H1 (cell line): ENCODE measurements at regions not wholly inside any gene's neighbourhood (a gene's known extent, or its start where the extent isn't known, plus 50 kb on each side); places are given as distances from the start of the nearest gene placed in this dataset.

ENCODE experiments used
- CTCF ChIA-PET: fragments of 300-600 bp; sonication (Branson Sonifier 250); formaldehyde crosslinking; loops from one replicate; lab custom pipeline; 2021; ENCODE audit not compliant: partially characterized antibody; lab: Charles Lee
- POLR2A ChIA-PET: fragments of 300-600 bp; sonication (Branson Sonifier 250); formaldehyde crosslinking; loops from one replicate; lab custom pipeline; 2021; ENCODE audit warnings: inconsistent platforms; ENCODE audit not compliant: partially characterized antibody; lab: Charles Lee
- DNase-seq, 2 experiments: peaks; one replicate each; pipeline versions ENCODE4 v3.0.0 to v3.0.0-alpha.2; 2010 to 2022; ENCODE audit warnings: low spot score in 2 of 2, low read depth in 1 of 2, mixed read lengths in 1 of 2
- FAIRE-seq: peaks from 2 replicates; lab custom pipeline; 2011; peaks lifted over from hg19 to GRCh38; lab: Jason Lieb, UNC
- H2AFZ ChIP-seq: 2 replicates; pipeline ENCODE4 v1.8.1; 2012; ENCODE audit warnings: low read length, inconsistent platforms
- H2AK5ac ChIP-seq: 2 replicates; pipeline ENCODE4 v1.6.1; 2013; ENCODE audit warnings: low read depth, low read length
- H2BK120ac ChIP-seq: replicated peaks from 2 replicates; pipeline ENCODE3; 2013; ENCODE audit warnings: low read depth, low read length, inconsistent platforms
- H2BK12ac ChIP-seq: 2 replicates; pipeline ENCODE4 v1.6.1; 2013; ENCODE audit warnings: low read depth, low read length
- H2BK15ac ChIP-seq: 2 replicates; pipeline ENCODE4 v1.6.1; 2013; ENCODE audit warnings: low read length
- H2BK20ac ChIP-seq: 2 replicates; pipeline ENCODE4 v1.6.1; 2013; ENCODE audit warnings: low read length
- H2BK5ac ChIP-seq: 2 replicates; pipeline ENCODE4 v1.6.1; 2013; ENCODE audit warnings: low read depth, low read length
- H3K14ac ChIP-seq: 2 replicates; pipeline ENCODE4 v1.6.1; 2013; ENCODE audit warnings: inconsistent platforms; ENCODE audit not compliant: insufficient read length
- H3K18ac ChIP-seq: 2 replicates; pipeline ENCODE4 v1.6.1; 2013; ENCODE audit warnings: low read length; ENCODE audit errors: extremely low read depth
- H3K23ac ChIP-seq: 2 replicates; pipeline ENCODE4 v1.6.1; 2013; ENCODE audit warnings: inconsistent platforms; ENCODE audit not compliant: insufficient read length
- H3K23me2 ChIP-seq: 2 replicates; pipeline ENCODE4 v1.6.1; 2013; ENCODE audit warnings: low read depth, low read length
- H3K27ac ChIP-seq: 2 replicates; pipeline ENCODE4 v1.6.1; 2011; ENCODE audit warnings: low read depth, low read length, inconsistent platforms
- H3K27me3 ChIP-seq, 4 experiments: replicated peaks in 1 of 4; 1 replicate in 1 of 4; 2 replicates in 3 of 4; pipeline versions ENCODE4 v1.6.1 to v1.8.1; 2011 to 2013; ENCODE audit warnings: low read length in 3 of 4, mild to moderate bottlenecking in 3 of 4, inconsistent platforms in 2 of 4, mixed read lengths in 2 of 4, moderate library complexity in 1 of 4; ENCODE audit not compliant: control insufficient read depth in 3 of 4, insufficient read depth in 3 of 4; ENCODE audit errors: extremely low read depth in 1 of 4
- H3K36me3 ChIP-seq, 4 experiments: 2 replicates each; pipeline versions ENCODE4 v1.6.1 to v1.8.1; 2011 to 2013; ENCODE audit warnings: mild to moderate bottlenecking in 4 of 4, low read length in 3 of 4, moderate library complexity in 2 of 4, control low read depth in 1 of 4, inconsistent platforms in 1 of 4; ENCODE audit not compliant: insufficient read depth in 4 of 4, control insufficient read depth in 2 of 4
- H3K4ac ChIP-seq: replicated peaks from 2 replicates; pipeline ENCODE3; 2013; ENCODE audit warnings: low read length, low read depth, mixed read lengths, inconsistent platforms; ENCODE audit not compliant: insufficient read length
- H3K4me1 ChIP-seq, 4 experiments: replicated peaks in 1 of 4; 1 replicate in 1 of 4; 2 replicates in 3 of 4; pipeline versions ENCODE4 v1.6.1 to v1.8.1; 2011 to 2013; ENCODE audit warnings: low read length in 3 of 4, inconsistent platforms in 2 of 4, mixed read lengths in 1 of 4; ENCODE audit not compliant: insufficient read depth in 4 of 4, control insufficient read depth in 3 of 4
- H3K4me2 ChIP-seq, 2 experiments: 2 replicates each; pipeline versions ENCODE4 v1.6.1 to v1.8.1; 2011 to 2013; ENCODE audit warnings: low read depth in 2 of 2, low read length in 2 of 2, control low read depth in 1 of 2, inconsistent platforms in 1 of 2, mild to moderate bottlenecking in 1 of 2; ENCODE audit not compliant: insufficient read depth in 1 of 2
- H3K4me3 ChIP-seq, 4 experiments: fragments of 200-600, 300-600 bp in 1 of 4; sonication (generic), shearing (Covaris generic), sonication (Bioruptor Twin) in 1 of 4; 2 replicates each; pipeline versions ENCODE4 v1.5.1 to v1.8.1; 2011 to 2016; ENCODE audit warnings: low read length in 4 of 4, low read depth in 3 of 4, control low read depth in 2 of 4, inconsistent platforms in 2 of 4, mild to moderate bottlenecking in 2 of 4, mixed read lengths in 1 of 4, moderate library complexity in 1 of 4; ENCODE audit not compliant: insufficient read depth in 2 of 4; ENCODE audit errors: extremely low read depth in 1 of 4
- H3K56ac ChIP-seq: replicated peaks from 2 replicates; pipeline ENCODE3; 2013; ENCODE audit warnings: low read depth, mild to moderate bottlenecking, mixed read lengths, low read length, inconsistent platforms; ENCODE audit not compliant: insufficient read length
- H3K79me1 ChIP-seq: 2 replicates; pipeline ENCODE4 v1.6.1; 2013; ENCODE audit warnings: low read depth, low read length, control low read depth
- H3K79me2 ChIP-seq, 2 experiments: 2 replicates each; pipeline versions ENCODE4 v1.6.1 to v1.8.1; 2012 to 2013; ENCODE audit warnings: low read length in 2 of 2, mild to moderate bottlenecking in 2 of 2, inconsistent platforms in 1 of 2; ENCODE audit not compliant: insufficient read depth in 2 of 2, control insufficient read depth in 1 of 2
- H3K9ac ChIP-seq, 4 experiments: replicated peaks in 1 of 4; 1 replicate in 1 of 4; 2 replicates in 3 of 4; pipeline versions ENCODE4 v1.6.1 to v1.8.1; 2011 to 2013; ENCODE audit warnings: low read depth in 3 of 4, low read length in 3 of 4, control low read depth in 2 of 4, mild to moderate bottlenecking in 2 of 4, moderate library complexity in 2 of 4, inconsistent platforms in 1 of 4; ENCODE audit errors: extremely low read depth in 1 of 4
- H3K9me3 ChIP-seq, 2 experiments: 2 replicates each; pipeline versions ENCODE4 v1.6.1 to v1.8.1; 2012 to 2013; ENCODE audit warnings: mild to moderate bottlenecking in 2 of 2, moderate library complexity in 2 of 2, control low read depth in 1 of 2, inconsistent platforms in 1 of 2, low read depth in 1 of 2, low read length in 1 of 2, mixed read lengths in 1 of 2; ENCODE audit not compliant: insufficient read depth in 2 of 2
- H4K20me1 ChIP-seq, 2 experiments: replicated peaks in 1 of 2; 2 replicates each; pipeline versions ENCODE3 to v1.8.1; 2011 to 2013; ENCODE audit warnings: inconsistent platforms in 2 of 2, low read length in 2 of 2, mild to moderate bottlenecking in 1 of 2; ENCODE audit not compliant: insufficient read depth in 2 of 2, control insufficient read depth in 1 of 2
- H4K5ac ChIP-seq: 2 replicates; pipeline ENCODE4 v1.6.1; 2013; ENCODE audit warnings: low read length, low read depth, mixed read lengths, inconsistent platforms; ENCODE audit not compliant: insufficient read length
- H4K8ac ChIP-seq: 2 replicates; pipeline ENCODE4 v1.8.0; 2013; ENCODE audit warnings: mild to moderate bottlenecking, moderate library complexity, low read length, inconsistent platforms; ENCODE audit not compliant: insufficient read depth; ENCODE audit errors: extremely low read depth
- H4K91ac ChIP-seq: replicated peaks from 2 replicates; pipeline ENCODE3; 2013; ENCODE audit warnings: low read length, mixed read lengths, inconsistent platforms; ENCODE audit not compliant: insufficient read length
- ATF3 ChIP-seq: IDR thresholded peaks from 2 replicates; pipeline ENCODE4 v1.6.1; 2011; ENCODE audit warnings: low read depth, mild to moderate bottlenecking, low read length; ENCODE audit not compliant: insufficient read depth
- CBX8 ChIP-seq: fragments of 300-800, 300-1000 bp; sonication (generic); IDR thresholded peaks from 2 replicates; pipeline ENCODE4 v1.7.1; 2016; ENCODE audit warnings: low read depth, low read length, borderline replicate concordance
- HDAC2 ChIP-seq, 2 experiments: fragments of 300-600 bp in 1 of 2; sonication (generic) in 1 of 2; IDR thresholded peaks; 2 replicates each; pipeline ENCODE4 v1.6.1; 2011 to 2012; ENCODE audit warnings: low read depth in 2 of 2, low read length in 2 of 2, mild to moderate bottlenecking in 2 of 2, moderate library complexity in 2 of 2, borderline replicate concordance in 1 of 2, inconsistent platforms in 1 of 2
- KDM1A ChIP-seq: fragments of 200-600, 300-600 bp; sonication (generic); IDR thresholded peaks from 2 replicates; pipeline ENCODE4 v1.7.1; 2016; ENCODE audit warnings: mild to moderate bottlenecking, low read length, borderline replicate concordance
- PHF8 ChIP-seq: fragments of 200-600 bp; sonication (generic); conservative IDR thresholded peaks from 2 replicates; pipeline ENCODE4 v1.7.1; 2012; ENCODE audit warnings: low read depth, mild to moderate bottlenecking, inconsistent platforms, low read length, moderate library complexity
- SRF ChIP-seq: IDR thresholded peaks from 2 replicates; pipeline ENCODE4 v1.6.1; 2011; ENCODE audit warnings: mild to moderate bottlenecking, low read depth, low read length, moderate library complexity
- WGBS, 2 experiments: shearing (Covaris generic) in 1 of 2; methylation state at CpG; one replicate each; pipeline versions ENCODE4 v1.1.6 to v1.1.7; 2013 to 2015; ENCODE audit warnings: low lambda C conversion rate in 2 of 2, mixed read lengths in 2 of 2, inconsistent platforms in 1 of 2, low coverage in 1 of 2, missing lambda C conversion rate in 1 of 2; ENCODE audit not compliant: insufficient replicate concordance in 2 of 2, insufficient coverage in 1 of 2, insufficient read length in 1 of 2; ENCODE audit errors: extremely low coverage in 1 of 2, missing lambda C conversion rate in 1 of 2; 5-methylcytosine and 5-hydroxymethylcytosine counted together

- FAIRE-seq, result no peak
- 94% methylated on average over 9 of the region's 11 CpGs; no CpG with 5 or more reads in 1 of the 2 experiments for WGBS, 2 experiments
These were observed 64.2 kb upstream of the FOXN3 start for GRCh38 chr14:89481196-89481595.

More at GRCh38 chr14:89481196-89481595, 64.2 kb upstream of the FOXN3 start:
- no peak overlapping the region for H2AFZ ChIP-seq
- POLR2A ChIA-PET, result interaction anchor here (0.6 kb wide), 1 partner anchor 46 kb away, joined by 3 read pairs; no protein-coding TSS in a partner anchor
- H3K18ac ChIP-seq, result no peak overlapping the region
- H2BK5ac ChIP-seq, result no peak overlapping the region
- no peak overlapping the region for H3K4me3 ChIP-seq
- H3K56ac ChIP-seq, result no peak overlapping the region
- no peak overlapping the region for H3K4ac ChIP-seq
- H3K27ac ChIP-seq, result no peak overlapping the region
- no peaks in the 10 kb centered on the region for H3K9me3 ChIP-seq
- CTCF ChIA-PET, result interaction anchor here (1.4 kb wide), 2 partner anchors 8 to 9 kb away, joined by 3 to 4 read pairs; no protein-coding TSS in a partner anchor
- no peaks in the 10 kb centered on the region for H3K27me3 ChIP-seq
- no peak overlapping the region for H3K23ac ChIP-seq
- no peak overlapping the region for H2BK20ac ChIP-seq
- no peak overlapping the region; the same call in 1 of the 2 replicates for H2BK12ac ChIP-seq
- H3K9ac ChIP-seq, result no peak overlapping the region
- no peak overlapping the region for H2BK120ac ChIP-seq
- no peaks in the 10 kb centered on the region for H4K20me1 ChIP-seq
- TF ChIP-seq SRF, result no peak
- no peak for TF ChIP-seq HDAC2 (IDR thresholded peaks at IDR 0.05; ENCODE audit: borderline replicate concordance in 1 of 2, low read depth in 2 of 2, low read length in 2 of 2)
- no peak for TF ChIP-seq ATF3
- no peak for TF ChIP-seq KDM1A
- no peak for TF ChIP-seq PHF8
- TF ChIP-seq CBX8, result no peak
- H3K4me1 ChIP-seq, result peaks cover 0 to 2% (median 0%) of the 10 kb centered on the region in 4 experiments; a peak in 1 of 7 replicates
- no peak for DNase-seq
- no peak overlapping the region for H4K8ac ChIP-seq
- no peak overlapping the region for H3K4me2 ChIP-seq
- peaks cover 2% of the 10 kb centered on the region; the same call in 1 of the 2 replicates for H3K79me1 ChIP-seq
- H4K5ac ChIP-seq, result no peak overlapping the region
- H3K36me3 ChIP-seq, result peaks cover 0 to 4% (median 0%) of the 10 kb centered on the region in 4 experiments; a peak in 2 of 8 replicates
- no peak overlapping the region for H3K14ac ChIP-seq
- peaks cover 0 to 21% of the 10 kb centered on the region in 2 experiments; a peak in 1 of 4 replicates for H3K79me2 ChIP-seq
- no peak overlapping the region for H2BK15ac ChIP-seq
- no peak overlapping the region for H4K91ac ChIP-seq
- no peak overlapping the region for H2AK5ac ChIP-seq
- no peaks in the 10 kb centered on the region for H3K23me2 ChIP-seq
